Left lung (tissue), 4 donors: ENCODE measurements at regions not wholly inside any gene's neighbourhood (a gene's known extent, or its start where the extent isn't known, plus 50 kb on each side); places are given as distances from the start of the nearest gene placed in this dataset.

Experiments used
- ATAC-seq: fragments of 200-7000 bp; cut with Tn5 transposase; one replicate; pipeline ENCODE4 v1.9.1; 2020; ENCODE audit warnings: moderate library complexity
- DNase-seq, 4 donors: peaks; one replicate each; pipeline ENCODE4 v3.0.0-alpha.2; 2013 to 2020
- H3K27ac ChIP-seq, 2 donors: fragments of 200-600 bp; sonication (generic) in 1 of 2; one replicate each; pipeline versions ENCODE4 v1.5.0 to v1.8.0; 2020 to 2021
- H3K27me3 ChIP-seq, 2 donors: fragments of 200-600 bp; sonication (generic) in 1 of 2; one replicate each; pipeline versions ENCODE4 v1.5.0 to v1.8.0; 2020 to 2021
- H3K36me3 ChIP-seq, 2 donors: fragments of 200-600 bp; sonication (generic) in 1 of 2; one replicate each; pipeline versions ENCODE4 v1.5.0 to v1.8.0; 2020 to 2021
- H3K4me1 ChIP-seq, 2 donors: fragments of 200-600 bp; one replicate each; pipeline ENCODE4 v1.8.0; 2021
- H3K4me3 ChIP-seq, 2 donors: fragments of 200-600 bp; sonication (generic) in 1 of 2; one replicate each; pipeline versions ENCODE4 v1.5.0 to v1.8.0; 2020 to 2021; ENCODE audit warnings: mild to moderate bottlenecking in 1 of 2
- H3K9me3 ChIP-seq, 2 donors: fragments of 200-600 bp; sonication (generic) in 1 of 2; one replicate each; pipeline versions ENCODE4 v1.5.0 to v1.8.0; 2020 to 2021
- CTCF ChIP-seq, 2 donors: fragments of 200-600 bp; sonication (generic) in 1 of 2; IDR thresholded peaks; one replicate each; pipeline versions ENCODE4 v1.5.0 to v1.8.0; 2021; ENCODE audit warnings: antibody characterized with exemption in 2 of 2
- intact Hi-C, 2 donors: fragments of 100-400 bp; cut with DNase I; formaldehyde crosslinking; loops; one replicate each; pipeline versions ENCODE4 v1.11.2 to v1.14.2; 2022
- donor health status: DM: no; HTN: yes; CAD: no.
- donor health status: DM: no; HTN: no; CAD: no.

DNA sequence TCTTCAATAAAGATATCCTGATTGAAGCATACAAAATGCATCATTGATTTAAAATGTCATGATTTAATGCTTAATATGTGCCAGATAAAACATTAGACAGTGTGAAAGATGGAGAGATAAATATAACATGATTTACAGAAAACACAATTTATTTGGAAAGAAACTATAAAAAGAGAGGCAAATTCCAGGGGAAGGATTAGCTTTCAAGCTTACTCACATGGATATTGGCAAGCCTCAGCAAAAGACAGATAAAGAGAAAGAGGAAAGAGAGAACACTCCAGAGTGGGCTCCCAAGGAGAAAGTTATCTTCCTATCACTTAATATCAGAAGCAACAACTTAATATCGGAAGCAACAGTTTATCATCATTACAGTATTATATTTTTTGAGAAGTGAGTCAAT, 1036.5 kb downstream of the SQOR start:
- no peak for TF ChIP-seq CTCF (IDR thresholded peaks at IDR 0.05)
- Histone ChIP-seq H3K4me1 (no peaks in the 10 kb centered on the region), H3K27ac (no peak overlapping the region), H3K36me3 (no peaks in the 10 kb centered on the region), H3K27me3 (no peaks in the 10 kb centered on the region), H3K9me3 (no peaks in the 10 kb centered on the region), H3K4me3 (no peak overlapping the region)
- intact Hi-C loops: no loop called here
- ATAC-seq (no peak), DNase-seq (no peak)

DNA sequence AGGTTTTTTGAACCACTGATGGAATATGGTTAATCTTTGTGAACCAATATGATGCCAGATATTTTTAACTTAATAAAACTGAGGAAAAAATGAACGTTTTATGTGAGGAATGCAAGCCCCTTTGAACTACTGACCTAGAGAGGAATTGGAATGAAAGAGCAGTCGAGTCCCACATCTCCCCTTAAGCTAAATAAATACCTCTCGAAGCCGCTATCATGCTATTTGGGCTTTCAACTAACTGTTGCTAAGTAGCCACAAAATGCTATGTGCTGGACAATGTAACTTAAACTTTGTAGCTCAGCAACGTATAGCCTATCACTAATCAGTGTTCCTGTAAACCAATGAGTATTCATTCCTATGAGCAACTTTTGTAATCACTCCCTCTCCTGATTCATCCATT, 1037.2 kb downstream of the SQOR start:
- H3K4me1 ChIP-seq: no peaks in the 10 kb centered on the region
- no peak overlapping the region for H3K4me3 ChIP-seq
- no peaks in the 10 kb centered on the region for H3K36me3 ChIP-seq
- ATAC-seq: no peak
- H3K27ac ChIP-seq: no peak overlapping the region
- intact Hi-C loops: no loop called here
- TF ChIP-seq CTCF (IDR thresholded peaks at IDR 0.05): no peak
- no peaks in the 10 kb centered on the region for H3K27me3 ChIP-seq
- no peaks in the 10 kb centered on the region for H3K9me3 ChIP-seq
- no peak for DNase-seq

GRCh38 chr15:46676233-46677206, 1040.8 kb upstream of the SEMA6D start:
- DNase-seq (no peak), ATAC-seq (no peak)
- peaks cover 0 to 4% of the 10 kb centered on the region in 2 donors for H3K9me3 ChIP-seq
- H3K27ac ChIP-seq: no peak overlapping the region
- intact Hi-C loops: no loop called here
- no peaks in the 10 kb centered on the region for H3K36me3 ChIP-seq
- H3K4me1 ChIP-seq: no peaks in the 10 kb centered on the region
- no peaks in the 10 kb centered on the region for H3K27me3 ChIP-seq
- TF ChIP-seq CTCF (IDR thresholded peaks at IDR 0.05): no peak
- H3K4me3 ChIP-seq: no peak overlapping the region

DNA sequence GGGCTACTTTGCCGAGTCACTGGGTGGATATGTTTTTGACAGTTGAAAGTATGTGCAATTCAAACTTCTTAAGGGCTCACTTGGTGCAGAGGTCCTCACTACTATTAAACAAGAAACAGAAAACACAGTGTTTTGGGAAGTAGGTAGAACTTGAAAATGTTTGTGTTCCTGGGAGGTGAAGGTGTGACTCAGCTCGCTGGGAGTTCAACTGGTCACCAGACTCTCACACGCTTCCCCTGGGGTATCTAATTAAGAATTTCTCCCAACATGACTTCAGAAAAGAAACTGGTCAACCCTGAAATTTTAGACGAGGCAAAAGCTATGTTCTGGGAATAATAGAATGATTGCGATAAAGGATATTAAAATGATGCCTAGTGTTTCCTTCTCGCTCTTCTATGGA, 1039.8 kb upstream of the SEMA6D start:
- Histone ChIP-seq H3K27ac (no peak overlapping the region), H3K4me3 (no peak overlapping the region), H3K4me1 (no peaks in the 10 kb centered on the region), H3K27me3 (no peaks in the 10 kb centered on the region), H3K9me3 (peaks cover 0 to 4% of the 10 kb centered on the region in 2 donors), H3K36me3 (no peaks in the 10 kb centered on the region)
- ATAC-seq (no peak), DNase-seq (no peak)
- intact Hi-C loops: no loop called here
- no peak for TF ChIP-seq CTCF (IDR thresholded peaks at IDR 0.05)

DNA sequence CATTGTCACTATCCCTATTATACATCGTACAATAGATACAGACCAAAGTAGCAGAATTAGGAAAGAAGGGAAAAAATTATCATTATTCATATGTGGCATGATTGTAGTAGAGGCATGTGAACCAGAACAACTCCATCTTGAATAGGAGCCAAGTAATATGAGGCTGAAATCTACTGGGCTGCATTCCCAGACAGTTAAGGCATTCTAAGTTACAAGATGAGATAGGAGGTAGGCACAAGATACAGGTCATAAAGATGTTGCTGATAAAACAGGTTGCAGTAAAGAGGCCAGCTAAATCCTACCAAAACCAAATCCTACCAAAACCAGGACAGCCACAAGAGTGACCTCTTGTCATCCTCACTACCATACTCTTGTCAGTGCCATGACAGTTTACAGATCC, 1035.4 kb upstream of the SEMA6D start:
- H3K27me3 ChIP-seq: no peaks in the 10 kb centered on the region
- TF ChIP-seq CTCF (IDR thresholded peaks at IDR 0.05): no peak

More for the DNA sequence above, 1035.4 kb upstream of the SEMA6D start:
- no peak overlapping the region for H3K27ac ChIP-seq
- H3K4me3 ChIP-seq: no peak overlapping the region
- no peaks in the 10 kb centered on the region for H3K4me1 ChIP-seq
- ATAC-seq (no peak), DNase-seq (no peak)
- H3K36me3 ChIP-seq: no peaks in the 10 kb centered on the region
- intact Hi-C loops: no loop called here
- H3K9me3 ChIP-seq: peaks cover 0 to 4% of the 10 kb centered on the region in 2 donors
